Liver (tissue), 8 donors: ENCODE measurements at regions not wholly inside any gene's neighbourhood (a gene's known extent, or its start where the extent isn't known, plus 50 kb on each side); places are given as distances from the start of the nearest gene placed in this dataset.

Experiments used
- DNase-seq: peaks from one replicate; pipeline ENCODE4 v3.0.0-alpha.2; 2017; ENCODE audit warnings: low spot score
- H3K27ac ChIP-seq, 2 donors: one replicate each; pipeline ENCODE4 v1.7.0; 2013; ENCODE audit warnings: inconsistent platforms in 2 of 2, low read length in 2 of 2, control low read depth in 1 of 2, low read depth in 1 of 2, mild to moderate bottlenecking in 1 of 2
- H3K27me3 ChIP-seq, 4 donors: one replicate each; pipeline versions ENCODE4 v1.6.1 to v1.7.0; 2013; ENCODE audit warnings: low read length in 3 of 4, inconsistent platforms in 1 of 4, mild to moderate bottlenecking in 1 of 4, moderate library complexity in 1 of 4; ENCODE audit not compliant: control insufficient read depth in 4 of 4, insufficient read depth in 4 of 4
- H3K36me3 ChIP-seq, 4 donors: one replicate each; pipeline versions ENCODE4 v1.6.1 to v1.7.0; 2013; ENCODE audit warnings: low read length in 3 of 4, mild to moderate bottlenecking in 3 of 4, low read depth in 1 of 4, moderate library complexity in 1 of 4; ENCODE audit not compliant: control insufficient read depth in 4 of 4, insufficient read depth in 3 of 4
- H3K4me1 ChIP-seq, 4 donors: one replicate each; pipeline versions ENCODE4 v1.6.1 to v1.7.0; 2013; ENCODE audit warnings: low read length in 3 of 4, mild to moderate bottlenecking in 3 of 4, moderate library complexity in 1 of 4; ENCODE audit not compliant: control insufficient read depth in 4 of 4, insufficient read depth in 4 of 4
- H3K4me3 ChIP-seq, 3 donors: one replicate each; pipeline versions ENCODE4 v1.6.1 to v1.7.0; 2013; ENCODE audit warnings: low read length in 3 of 3, control low read depth in 1 of 3, low read depth in 1 of 3, mild to moderate bottlenecking in 1 of 3
- H3K9ac ChIP-seq, 2 donors: one replicate each; pipeline ENCODE4 v1.7.0; 2013; ENCODE audit warnings: low read length in 2 of 2, mild to moderate bottlenecking in 2 of 2, moderate library complexity in 2 of 2, control low read depth in 1 of 2, low read depth in 1 of 2
- H3K9me3 ChIP-seq, 4 donors: one replicate each; pipeline versions ENCODE4 v1.6.1 to v1.7.0; 2013; ENCODE audit warnings: low read length in 3 of 4; ENCODE audit not compliant: control insufficient read depth in 4 of 4
- CTCF ChIP-seq: fragments of 150-350 bp; IDR thresholded peaks from 2 replicates; pipeline ENCODE4 v1.5.1; 2017; ENCODE audit warnings: improper control_type of control experiment, low read depth, low read length; ENCODE audit not compliant: missing input control
- EGR1 ChIP-seq, 2 donors: IDR thresholded peaks; 2 replicates each; pipeline ENCODE4 v1.6.1; 2016 to 2018; ENCODE audit warnings: antibody characterized with exemption in 2 of 2, low read depth in 2 of 2
- FOXA1 ChIP-seq: IDR thresholded peaks from 2 replicates; pipeline ENCODE4 v1.6.1; 2016; ENCODE audit warnings: antibody characterized with exemption
- FOXA2 ChIP-seq: IDR thresholded peaks from 2 replicates; pipeline ENCODE4 v1.6.1; 2016; ENCODE audit warnings: antibody characterized with exemption
- GABPA ChIP-seq, 2 donors: IDR thresholded peaks in 1 of 2; conservative IDR thresholded peaks in 1 of 2; 2 replicates each; pipeline ENCODE4 v1.6.1; 2016; ENCODE audit warnings: antibody characterized with exemption in 2 of 2, mild to moderate bottlenecking in 1 of 2, moderate library complexity in 1 of 2
- HNF4A ChIP-seq, 2 donors: conservative IDR thresholded peaks; 2 replicates each; pipeline ENCODE4 v1.6.1; 2016; ENCODE audit warnings: antibody characterized with exemption in 2 of 2, mild to moderate bottlenecking in 2 of 2
- HNF4G ChIP-seq: IDR thresholded peaks from 2 replicates; pipeline ENCODE4 v1.6.1; 2016; ENCODE audit warnings: antibody characterized with exemption
- NR2F2 ChIP-seq: IDR thresholded peaks from 2 replicates; pipeline ENCODE4 v1.6.1; 2016; ENCODE audit warnings: antibody characterized with exemption
- RAD21 ChIP-seq, 2 donors: IDR thresholded peaks; 2 replicates each; pipeline ENCODE4 v1.6.1; 2016; ENCODE audit warnings: antibody characterized with exemption in 2 of 2, mild to moderate bottlenecking in 2 of 2
- REST ChIP-seq: IDR thresholded peaks from 2 replicates; pipeline ENCODE4 v1.6.1; 2016; ENCODE audit warnings: antibody characterized with exemption, mild to moderate bottlenecking
- RXRA ChIP-seq, 2 donors: IDR thresholded peaks; 2 replicates each; pipeline ENCODE4 v1.6.1; 2017 to 2018; ENCODE audit warnings: antibody characterized with exemption in 2 of 2, mild to moderate bottlenecking in 1 of 2
- SP1 ChIP-seq: IDR thresholded peaks from 2 replicates; pipeline ENCODE4 v1.6.1; 2018; ENCODE audit warnings: antibody characterized with exemption, mild to moderate bottlenecking
- TAF1 ChIP-seq: conservative IDR thresholded peaks from 2 replicates; pipeline ENCODE4 v1.6.1; 2016; ENCODE audit warnings: antibody characterized with exemption, mild to moderate bottlenecking
- YY1 ChIP-seq: IDR thresholded peaks from 2 replicates; pipeline ENCODE4 v1.6.1; 2016; ENCODE audit warnings: antibody characterized with exemption, mild to moderate bottlenecking
- WGBS: extraction: QIAGEN DNeasy Blood & Tissue Kit; methylation state at CpG from one replicate; pipeline ENCODE4 v1.1.7; 2013; 5-methylcytosine and 5-hydroxymethylcytosine counted together
- donor health status: healthy.
- donor health status: healthy.
- donor health status: healthy.
- donor health status: healthy.
- donor health status: healthy.

- TF ChIP-seq SP1 = no peak
Observed at GRCh38 chr5:8686707-8687106, 817.8 kb downstream of the MTRR start (continued).

GRCh38 chr5:8689773-8690172 is 820.8 kb downstream of the MTRR start:
- DNase-seq = no peak
- Histone ChIP-seq H3K27me3 (no peaks in the 10 kb centered on the region), H3K9me3 (no peaks in the 10 kb centered on the region), H3K9ac (no peak overlapping the region), H3K27ac (no peak overlapping the region), H3K4me1 (no peaks in the 10 kb centered on the region), H3K36me3 (no peaks in the 10 kb centered on the region), H3K4me3 (no peak overlapping the region)
- no peak for TF ChIP-seq FOXA2
- no peak for TF ChIP-seq EGR1 (IDR thresholded peaks at IDR 0.05; ENCODE audit: low read depth in 2 of 2)
- TF ChIP-seq NR2F2 = no peak
- TF ChIP-seq REST = no peak
- TF ChIP-seq RXRA (IDR thresholded peaks at IDR 0.05) = no peak
- WGBS = 76% methylated on average over 3 of the region's 3 CpGs

- 54% methylated on average over 2 of the region's 2 CpGs for WGBS
- Histone ChIP-seq H3K27me3 (no peaks in the 10 kb centered on the region), H3K36me3 (no peaks in the 10 kb centered on the region), H3K9me3 (no peaks in the 10 kb centered on the region), H3K9ac (no peak overlapping the region), H3K4me3 (no peak overlapping the region), H3K27ac (no peak overlapping the region), H3K4me1 (no peaks in the 10 kb centered on the region)
- no peak for TF ChIP-seq SP1
- no peak for TF ChIP-seq REST
- no peak for TF ChIP-seq EGR1 (IDR thresholded peaks at IDR 0.05; ENCODE audit: low read depth in 2 of 2)
- no peak for TF ChIP-seq GABPA (IDR thresholded peaks at IDR 0.05 in 1 of 2, conservative IDR thresholded peaks at IDR 0.05 in 1 of 2)
- TF ChIP-seq TAF1 = no peak
- no peak for TF ChIP-seq HNF4A (conservative IDR thresholded peaks at IDR 0.05)
- no peak for TF ChIP-seq CTCF
- no peak for TF ChIP-seq HNF4G
- TF ChIP-seq RAD21 (IDR thresholded peaks at IDR 0.05) = no peak
- no peak for TF ChIP-seq NR2F2
- TF ChIP-seq FOXA1 = no peak
- no peak for TF ChIP-seq YY1
- DNase-seq = no peak
Observed at GRCh38 chr5:8691221-8691620, 822.3 kb downstream of the MTRR start.
